K562 (cell line): ENCODE measurements at regions not wholly inside any gene's neighbourhood (a gene's known extent, or its start where the extent isn't known, plus 50 kb on each side); places are given as distances from the start of the nearest gene placed in this dataset.

Source experiments
- ATAC-seq: fragments of 200-7000 bp; cut with Tn5 transposase; 3 replicates; pipeline ENCODE4 v1.9.1; 2020; ENCODE audit warnings: moderate library complexity
- BruUV-seq: library from RNA; stranded (reverse); fragments of 400-500 nt; replicated peaks from 2 replicates; lab custom pipeline; 2021; lab: Mats Ljungman, UMichigan
- CTCF ChIA-PET: fragments of 300-600 bp; formaldehyde crosslinking; extraction: SDS; loops from one replicate; lab custom pipeline; 2021; ENCODE audit warnings: low intra/inter-chr PET ratio; lab: Yijun Ruan, JAX
- POLR2A ChIA-PET: fragments of 300-600, 350-650 bp; sonication (Branson Sonifier 250); formaldehyde crosslinking; extraction: SDS; loops from one replicate; lab custom pipeline; 2021; ENCODE audit warnings: antibody characterized with exemption, inconsistent platforms; lab: Yijun Ruan, JAX
- DNase-seq, 4 experiments: peaks; one replicate each; pipeline versions ENCODE4 v3.0.0 to v3.0.0-alpha.2; 2011 to 2018; ENCODE audit warnings: low spot score in 3 of 4, mixed read lengths in 3 of 4; ENCODE audit errors: extremely low read depth in 1 of 4
- FAIRE-seq: peaks from 2 replicates; lab custom pipeline; 2011; peaks lifted over from hg19 to GRCh38; lab: Jason Lieb, UNC
- H2AFZ ChIP-seq: 2 replicates; pipeline ENCODE4 v1.6.0; 2011; ENCODE audit warnings: low read depth, low read length, control low read depth, inconsistent platforms
- H3K27ac ChIP-seq: fragments of 200-600 bp; 3 replicates; pipeline ENCODE4 v1.8.0; 2011; ENCODE audit warnings: low read depth, mild to moderate bottlenecking, control low read depth, inconsistent platforms, low read length, moderate library complexity, mixed read lengths; ENCODE audit errors: extremely low read depth
- H3K27me3 ChIP-seq, 2 experiments: fragments of 300-600 bp in 1 of 2; 2 replicates in 1 of 2; 3 replicates in 1 of 2; pipeline versions ENCODE4 v1.6.0 to v1.8.0; 2011; ENCODE audit warnings: inconsistent platforms in 2 of 2, low read length in 2 of 2, mild to moderate bottlenecking in 1 of 2, mixed read lengths in 1 of 2, moderate library complexity in 1 of 2; ENCODE audit not compliant: control insufficient read depth in 2 of 2, insufficient read depth in 2 of 2
- H3K36me3 ChIP-seq: fragments of 300-600 bp; 3 replicates; pipeline ENCODE4 v1.8.0; 2011; ENCODE audit warnings: mild to moderate bottlenecking, low read length, inconsistent platforms; ENCODE audit not compliant: control insufficient read depth, insufficient read depth
- H3K4me1 ChIP-seq, 2 experiments: fragments of 200-600 bp in 1 of 2; replicated peaks in 1 of 2; 2 replicates in 1 of 2; 3 replicates in 1 of 2; pipeline versions ENCODE4 v1.5.1 to v1.8.0; 2011; ENCODE audit warnings: inconsistent platforms in 2 of 2, low read length in 2 of 2, mild to moderate bottlenecking in 1 of 2, mixed read lengths in 1 of 2, moderate library complexity in 1 of 2; ENCODE audit not compliant: control insufficient read depth in 2 of 2, insufficient read depth in 2 of 2
- H3K4me2 ChIP-seq: 2 replicates; pipeline ENCODE4 v1.6.1; 2011; ENCODE audit warnings: low read length, control low read depth, inconsistent platforms, mixed read lengths; ENCODE audit not compliant: insufficient read depth
- H3K4me3 ChIP-seq: fragments of 200-600 bp; sonication (generic), shearing (Covaris generic); 2 replicates; pipeline ENCODE4 v1.5.1; 2016; ENCODE audit warnings: control low read depth, inconsistent platforms
- H3K79me2 ChIP-seq: fragments of 200-600 bp; 3 replicates; pipeline ENCODE4 v1.8.0; 2011; ENCODE audit warnings: low read length, inconsistent platforms; ENCODE audit not compliant: control insufficient read depth, insufficient read depth
- H3K9ac ChIP-seq, 2 experiments: 2 replicates each; pipeline versions ENCODE4 v1.6.0 to v1.6.1; 2011; ENCODE audit warnings: low read depth in 2 of 2, low read length in 2 of 2, control low read depth in 1 of 2, inconsistent platforms in 1 of 2, mild to moderate bottlenecking in 1 of 2, mixed read lengths in 1 of 2; ENCODE audit not compliant: insufficient read depth in 1 of 2
- H3K9me1 ChIP-seq: one replicate; pipeline ENCODE4 v1.6.0; 2011; ENCODE audit warnings: inconsistent platforms, mild to moderate bottlenecking, low read length, moderate library complexity; ENCODE audit not compliant: control insufficient read depth, insufficient read depth
- H3K9me3 ChIP-seq: replicated peaks from 2 replicates; pipeline ENCODE4 v1.5.1; 2011; ENCODE audit warnings: low read depth, low read length, inconsistent platforms; ENCODE audit not compliant: control insufficient read depth, insufficient read depth
- H4K20me1 ChIP-seq: replicated peaks from 2 replicates; pipeline ENCODE4 v1.6.1; 2011; ENCODE audit warnings: low read length, inconsistent platforms, mixed read lengths; ENCODE audit not compliant: control insufficient read depth, insufficient read depth
- ADNP ChIP-seq: fragments of 200-800 bp; sonication (Bioruptor generic); IDR thresholded peaks from 2 replicates; pipeline ENCODE4 v1.6.1; 2016; ENCODE audit warnings: missing genetic modification characterization, missing compliant biosample characterization
- CBX2 ChIP-seq: fragments of 200-600 bp; sonication (generic); IDR thresholded peaks from one replicate; pipeline ENCODE4 v1.6.1; 2012; ENCODE audit warnings: mild to moderate bottlenecking, low read length, inconsistent platforms; ENCODE audit not compliant: insufficient read depth, poor library complexity, severe bottlenecking
- NEUROD1 ChIP-seq: fragments of 150-350 bp; IDR thresholded peaks from 2 replicates; pipeline ENCODE4 v1.6.1; 2014; ENCODE audit warnings: borderline replicate concordance, low read length, low read depth; ENCODE audit not compliant: partially characterized antibody
- NFIX ChIP-seq: fragments of 250-450 bp; sonication (Bioruptor Pico); IDR thresholded peaks from 2 replicates; pipeline ENCODE4 v1.4.0; 2020; ENCODE audit warnings: low read depth, mild to moderate bottlenecking, moderate library complexity
- NR1H2 ChIP-seq: sonication (generic); formaldehyde crosslinking; IDR thresholded peaks from 2 replicates; pipeline ENCODE4 v1.4.0; 2020; ENCODE audit warnings: mild to moderate bottlenecking, missing genetic modification reagents
- PML ChIP-seq: IDR thresholded peaks from 2 replicates; pipeline ENCODE4 v1.6.1; 2012; ENCODE audit warnings: low read length, inconsistent platforms
- STAG1 ChIP-seq: sonication (generic); formaldehyde crosslinking; IDR thresholded peaks from 2 replicates; pipeline ENCODE4 v1.5.0; 2020; ENCODE audit warnings: missing genetic modification reagents, borderline replicate concordance
- VEZF1 ChIP-seq: fragments of 200-800 bp; sonication (Bioruptor generic); IDR thresholded peaks from 2 replicates; pipeline ENCODE4 v1.6.1; 2017; ENCODE audit warnings: missing genetic modification characterization, missing compliant biosample characterization
- ZBTB33 ChIP-seq: sonication (generic); formaldehyde crosslinking; IDR thresholded peaks from 2 replicates; pipeline ENCODE4 v1.8.1; 2023; ENCODE audit warnings: mild to moderate bottlenecking, missing genetic modification reagents
- ZKSCAN1 ChIP-seq: fragments of 150-350 bp; IDR thresholded peaks from 2 replicates; pipeline ENCODE4 v1.6.1; 2016; ENCODE audit warnings: low read depth, low read length
- ZNF354B ChIP-seq: fragments of 250-450 bp; sonication (Bioruptor Pico); IDR thresholded peaks from 2 replicates; pipeline ENCODE4 v1.4.0; 2020
- WGBS: fragments of 100-300 bp; shearing (Covaris generic); methylation state at CpG from one replicate; pipeline ENCODE4 v1.1.6; 2016; ENCODE audit warnings: low coverage, mixed read lengths; ENCODE audit not compliant: insufficient coverage; ENCODE audit errors: missing lambda C conversion rate; 5-methylcytosine and 5-hydroxymethylcytosine counted together
- in situ Hi-C: fragments of 300-500 bp; cut with MboI; formaldehyde crosslinking; loops from 4 replicates; pipeline ENCODE4 v1.15.0; 2018; ENCODE audit warnings: inconsistent platforms, mixed read lengths
- intact Hi-C: fragments of 100-400 bp; cut with micrococcal nuclease; formaldehyde crosslinking; loops from 2 replicates; pipeline ENCODE4 v1.14.2; 2022
- TF ChIP-seq, protein P1 (sequence below): sonication (generic); formaldehyde crosslinking; IDR thresholded peaks from 2 replicates; pipeline ENCODE4 v1.8.1; 2023; ENCODE audit warnings: missing genetic modification reagents, mild to moderate bottlenecking, borderline replicate concordance

- peak; percentile 26 for FAIRE-seq
- Histone ChIP-seq H3K4me3 (no peak overlapping the region), H3K79me2 (no peaks in the 10 kb centered on the region), H4K20me1 (no peaks in the 10 kb centered on the region; the same call in 1 of the 2 replicates), H3K4me1 (no peaks in the 10 kb centered on the region), H3K27ac (no peak overlapping the region), H3K9ac (no peak overlapping the region), H3K27me3 (peaks cover 7 to 54% of the 10 kb centered on the region in 2 experiments), H2AFZ (no peak overlapping the region), H3K36me3 (no peaks in the 10 kb centered on the region), H3K9me1 (no peaks in the 10 kb centered on the region), H3K4me2 (no peak overlapping the region), H3K9me3 (no peaks in the 10 kb centered on the region)
- BruUV-seq: no TSS peak
- intact Hi-C loops (loop anchor here (1.0 to 5.0 kb wide), 2 partner anchors 153 to 1084 kb away; no protein-coding TSS in a partner anchor), in situ Hi-C loops (no loop called here)
- POLR2A ChIA-PET: interaction anchor here (0.5 to 1.5 kb wide), 6 partner anchors 18 to 367 kb away, joined by 3 to 5 read pairs (median 4); no protein-coding TSS in a partner anchor
- peak; percentile 68 to 81 (median 74) for DNase-seq
- WGBS: 9% methylated on average over 10 of the region's 10 CpGs
- peak; percentile 96 for ATAC-seq
- CTCF ChIA-PET: interaction anchor here (0.9 kb wide), 1 partner anchor 155 kb away, joined by 4 read pairs; no protein-coding TSS in a partner anchor
- TF ChIP-seq ZKSCAN1 (no peak), PML (no peak), NR1H2 (no peak), NFIX (CRISPR knock-in tag) (no peak), ZBTB33 (CRISPR knock-in tag) (no peak), NEUROD1 (no peak), ZNF354B (no peak), STAG1 (peak; percentile 73; the same call in 1 of the 2 replicates), CBX2 (no peak), VEZF1 (peak; percentile 62), ADNP (no peak)
- TF ChIP-seq, protein P1, sequence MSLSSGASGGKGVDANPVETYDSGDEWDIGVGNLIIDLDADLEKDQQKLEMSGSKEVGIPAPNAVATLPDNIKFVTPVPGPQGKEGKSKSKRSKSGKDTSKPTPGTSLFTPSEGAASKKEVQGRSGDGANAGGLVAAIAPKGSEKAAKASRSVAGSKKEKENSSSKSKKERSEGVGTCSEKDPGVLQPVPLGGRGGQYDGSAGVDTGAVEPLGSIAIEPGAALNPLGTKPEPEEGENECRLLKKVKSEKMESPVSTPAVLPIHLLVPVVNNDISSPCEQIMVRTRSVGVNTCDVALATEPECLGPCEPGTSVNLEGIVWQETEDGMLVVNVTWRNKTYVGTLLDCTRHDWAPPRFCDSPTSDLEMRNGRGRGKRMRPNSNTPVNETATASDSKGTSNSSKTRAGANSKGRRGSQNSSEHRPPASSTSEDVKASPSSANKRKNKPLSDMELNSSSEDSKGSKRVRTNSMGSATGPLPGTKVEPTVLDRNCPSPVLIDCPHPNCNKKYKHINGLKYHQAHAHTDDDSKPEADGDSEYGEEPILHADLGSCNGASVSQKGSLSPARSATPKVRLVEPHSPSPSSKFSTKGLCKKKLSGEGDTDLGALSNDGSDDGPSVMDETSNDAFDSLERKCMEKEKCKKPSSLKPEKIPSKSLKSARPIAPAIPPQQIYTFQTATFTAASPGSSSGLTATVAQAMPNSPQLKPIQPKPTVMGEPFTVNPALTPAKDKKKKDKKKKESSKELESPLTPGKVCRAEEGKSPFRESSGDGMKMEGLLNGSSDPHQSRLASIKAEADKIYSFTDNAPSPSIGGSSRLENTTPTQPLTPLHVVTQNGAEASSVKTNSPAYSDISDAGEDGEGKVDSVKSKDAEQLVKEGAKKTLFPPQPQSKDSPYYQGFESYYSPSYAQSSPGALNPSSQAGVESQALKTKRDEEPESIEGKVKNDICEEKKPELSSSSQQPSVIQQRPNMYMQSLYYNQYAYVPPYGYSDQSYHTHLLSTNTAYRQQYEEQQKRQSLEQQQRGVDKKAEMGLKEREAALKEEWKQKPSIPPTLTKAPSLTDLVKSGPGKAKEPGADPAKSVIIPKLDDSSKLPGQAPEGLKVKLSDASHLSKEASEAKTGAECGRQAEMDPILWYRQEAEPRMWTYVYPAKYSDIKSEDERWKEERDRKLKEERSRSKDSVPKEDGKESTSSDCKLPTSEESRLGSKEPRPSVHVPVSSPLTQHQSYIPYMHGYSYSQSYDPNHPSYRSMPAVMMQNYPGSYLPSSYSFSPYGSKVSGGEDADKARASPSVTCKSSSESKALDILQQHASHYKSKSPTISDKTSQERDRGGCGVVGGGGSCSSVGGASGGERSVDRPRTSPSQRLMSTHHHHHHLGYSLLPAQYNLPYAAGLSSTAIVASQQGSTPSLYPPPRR (CRISPR knock-in tag): no peak
Observed at GRCh38 chr6:44630125-44631028, 242.9 kb downstream of the CDC5L start.
